ENCODE measurements at regions not wholly inside any gene's neighbourhood (a gene's known extent, or its start where the extent isn't known, plus 50 kb on each side); places are given as distances from the start of the nearest gene placed in this dataset.
A peak's percentile ranks its signal among the peaks of the same experiment; 100 is the strongest.

GRCh38 chr5:40429258-40430100, 250.2 kb upstream of the PTGER4 start:
- H4K5ac ChIP-seq (ENCODE audit: insufficient read length, low read depth, low read length), result no peak overlapping the region
- H3K79me2 ChIP-seq (ENCODE audit: insufficient read depth, low read length), result no peaks in the 10 kb centered on the region
- H2BK20ac ChIP-seq (ENCODE audit: low read depth, low read length, poor library complexity, severe bottlenecking), result no peak overlapping the region
- H3K14ac ChIP-seq (ENCODE audit: insufficient read depth, low read length), result no peak overlapping the region
- no peaks in the 10 kb centered on the region for H3K23me2 ChIP-seq (ENCODE audit: insufficient read length, low read depth, low read length, poor library complexity, severe bottlenecking)
- peak overlapping the region in 1 of 3 experiments; percentile 93; a peak in 2 of 7 replicates for H3K27ac Mint-ChIP-seq
- H3K79me1 ChIP-seq (ENCODE audit: insufficient read depth, low read depth, low read length, poor library complexity, severe bottlenecking), result no peaks in the 10 kb centered on the region
- H2AK5ac ChIP-seq (ENCODE audit: insufficient read length, low read length), result no peak overlapping the region
- H3K4me2 ChIP-seq (ENCODE audit: insufficient read depth, insufficient read length, low read length), result no peak overlapping the region
- H3K9ac ChIP-seq (ENCODE audit: extremely low read depth, insufficient read length, low read length), result no peak overlapping the region
- no peaks in the 10 kb centered on the region for H3K27me3 ChIP-seq (ENCODE audit: insufficient read depth, low read length)
- no peaks in the 10 kb centered on the region for H3K9me3 ChIP-seq (ENCODE audit: control insufficient read depth, low read depth, low read length)
- H3K56ac ChIP-seq (ENCODE audit: insufficient read length, low read depth, low read length), result no peak overlapping the region
- no peak overlapping the region for H2AFZ ChIP-seq (ENCODE audit: low read length)
- no peak overlapping the region for H4K8ac ChIP-seq (replicated peaks; ENCODE audit: insufficient read length, low read depth, low read length)
- H2BK12ac ChIP-seq (ENCODE audit: insufficient read length, low read depth, low read length), result no peak overlapping the region
- H2BK120ac ChIP-seq (ENCODE audit: low read depth, low read length, poor library complexity, severe bottlenecking), result no peak overlapping the region
- no peak overlapping the region for H3K4me3 Mint-ChIP-seq
- H3K23ac ChIP-seq (ENCODE audit: insufficient read length, low read depth, low read length), result no peak overlapping the region
- peaks cover 9 to 14% of the 10 kb centered on the region in 2 experiments for H3K4me1 Mint-ChIP-seq
- no peak overlapping the region for H3K4ac ChIP-seq (ENCODE audit: low read depth, low read length)
- no peak overlapping the region for H4K91ac ChIP-seq (ENCODE audit: insufficient read length, low read depth, low read length)
- no peak overlapping the region for H2BK5ac ChIP-seq (ENCODE audit: insufficient read length, low read length)
- no peak overlapping the region for H2BK15ac ChIP-seq (ENCODE audit: low read depth, low read length)
- no peak for TF ChIP-seq CTCF (conservative IDR thresholded peaks at IDR 0.05)
- H3K9me3 Mint-ChIP-seq, result peaks cover 17 to 21% of the 10 kb centered on the region in 2 experiments
- no peaks in the 10 kb centered on the region for H4K20me1 ChIP-seq (ENCODE audit: control insufficient read depth, insufficient read depth, insufficient read length)
- DNase-seq, result no peak
- no peaks in the 10 kb centered on the region; the same call in 1 of the 2 replicates for H3K27me3 Mint-ChIP-seq (ENCODE audit: low read depth)
- peaks cover 4 to 17% (median 8%) of the 10 kb centered on the region in 3 experiments; a peak in 5 of 7 replicates for H3K36me3 Mint-ChIP-seq (ENCODE audit: insufficient read depth in 1 of 3, low read depth in 3 of 3)
- no peak overlapping the region for H3K27ac ChIP-seq (ENCODE audit: insufficient read length, low read depth, low read length)
- WGBS (ENCODE audit: extremely low coverage, insufficient read length, low lambda C conversion rate), result no CpG with 5 or more reads among the region's 2 CpGs
- H3T11ph ChIP-seq (ENCODE audit: low read length), result no peak overlapping the region
- peaks cover 2% of the 10 kb centered on the region; the same call in 1 of the 2 replicates for H3K4me1 ChIP-seq (ENCODE audit: insufficient read depth, low read length)
- no peak overlapping the region for H3K18ac ChIP-seq (ENCODE audit: insufficient read length, low read depth, low read length)

All from H9 (cell line).